C4-2B (cell line): ENCODE measurements at regions not wholly inside any gene's neighbourhood (a gene's known extent, or its start where the extent isn't known, plus 50 kb on each side); places are given as distances from the start of the nearest gene placed in this dataset.

Source experiments
- CTCF ChIP-seq: fragments of 450-650 bp; conservative IDR thresholded peaks from 2 replicates; pipeline ENCODE4 v1.5.1; 2017; ENCODE audit warnings: mild to moderate bottlenecking
- ZFX ChIP-seq: fragments of 450-650 bp; IDR thresholded peaks from 2 replicates; pipeline ENCODE4 v1.6.1; 2017

- TF ChIP-seq CTCF (no peak), ZFX (no peak)
These were observed 66.7 kb downstream of the EMX2 start for GRCh38 chr10:117609095-117609795.
